OCI-LY3 (cell line): ENCODE measurements at regions not wholly inside any gene's neighbourhood (a gene's known extent, or its start where the extent isn't known, plus 50 kb on each side); places are given as distances from the start of the nearest gene placed in this dataset.

Source experiments
- H2AFZ ChIP-seq: fragments of 200-600, 300-600 bp; shearing (Covaris generic); 2 replicates; pipeline ENCODE4 v1.6.0; 2014; ENCODE audit warnings: antibody characterized with exemption, low read depth, low read length
- H3K27ac ChIP-seq: fragments of 200-600, 300-600 bp; sonication (generic); 2 replicates; pipeline ENCODE4 v1.5.1; 2014; ENCODE audit warnings: mild to moderate bottlenecking, low read length, moderate library complexity, mixed read lengths
- H3K27me3 ChIP-seq: fragments of 200-600, 300-600 bp; sonication (generic); 2 replicates; pipeline ENCODE4 v1.6.1; 2014; ENCODE audit warnings: low read depth, low read length, mixed read lengths
- H3K36me3 ChIP-seq: fragments of 200-600, 300-600 bp; sonication (generic); replicated peaks from 2 replicates; pipeline ENCODE3; 2014; ENCODE audit warnings: low read depth, low read length, mixed read lengths
- H3K4me1 ChIP-seq: fragments of 300-600, 200-600 bp; sonication (generic); 2 replicates; pipeline ENCODE4 v1.6.1; 2014; ENCODE audit warnings: low read length, mixed read lengths
- H3K4me2 ChIP-seq: fragments of 200-600, 300-600 bp; sonication (generic); 2 replicates; pipeline ENCODE4 v1.6.1; 2014; ENCODE audit warnings: low read length, mixed read lengths
- H3K4me3 ChIP-seq: fragments of 300-600, 200-600 bp; sonication (generic); 2 replicates; pipeline ENCODE4 v1.5.1; 2014; ENCODE audit warnings: antibody characterized with exemption, mild to moderate bottlenecking, low read length, moderate library complexity
- H3K79me2 ChIP-seq: fragments of 300-600, 200-600 bp; shearing (Covaris generic); 2 replicates; pipeline ENCODE4 v1.6.1; 2014; ENCODE audit warnings: mild to moderate bottlenecking, low read length, mixed read lengths
- H3K9ac ChIP-seq: fragments of 300-600, 200-600 bp; shearing (Covaris generic); 2 replicates; pipeline ENCODE4 v1.6.0; 2014; ENCODE audit warnings: mild to moderate bottlenecking, low read length, moderate library complexity
- H3K9me3 ChIP-seq: fragments of 200-600, 300-600 bp; shearing (Covaris generic); 2 replicates; pipeline ENCODE4 v1.6.1; 2014; ENCODE audit warnings: low read length, mixed read lengths; ENCODE audit not compliant: insufficient read depth
- H4K20me1 ChIP-seq: fragments of 200-600, 300-600 bp; sonication (generic); 2 replicates; pipeline ENCODE4 v1.6.1; 2016; ENCODE audit warnings: low read length, mixed read lengths; ENCODE audit not compliant: insufficient read depth
- EZH2phosphoT487 ChIP-seq: fragments of 200-600 bp; shearing (Covaris generic); IDR thresholded peaks from 2 replicates; pipeline ENCODE4 v1.6.1; 2018; ENCODE audit warnings: antibody characterized with exemption, mixed run types, low read depth
- TF ChIP-seq, protein P1 (sequence below): fragments of 200-600, 300-600 bp; sonication (generic); IDR thresholded peaks from 2 replicates; pipeline ENCODE4 v1.5.1; 2014; ENCODE audit warnings: antibody characterized with exemption, low read length, low read depth

DNA sequence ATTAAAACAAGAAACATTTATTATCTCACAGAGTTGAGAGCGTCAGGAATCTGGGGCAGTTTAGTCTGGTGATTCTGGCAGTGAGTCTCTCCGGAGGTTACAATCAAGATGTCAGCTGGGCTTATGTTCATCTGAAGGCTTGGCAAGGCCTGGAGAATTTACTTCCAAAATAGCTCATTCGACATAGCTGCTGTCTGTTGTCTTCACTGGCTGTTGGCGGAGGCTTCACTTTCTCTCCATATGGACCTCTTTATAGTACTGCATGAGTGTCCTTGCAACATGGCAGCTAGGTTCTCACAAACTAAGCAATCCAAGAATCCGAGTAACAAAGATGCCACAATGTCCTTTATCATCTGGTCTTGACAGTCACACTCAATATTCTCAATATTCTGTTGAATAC is 70.2 kb upstream of the ADGRL3 start:
- Histone ChIP-seq H3K4me3 (no peak overlapping the region), H3K9me3 (no peaks in the 10 kb centered on the region), H3K9ac (no peak overlapping the region), H3K36me3 (no peaks in the 10 kb centered on the region), H3K79me2 (no peaks in the 10 kb centered on the region), H2AFZ (no peak overlapping the region), H3K27me3 (no peaks in the 10 kb centered on the region), H3K27ac (no peak overlapping the region), H4K20me1 (no peaks in the 10 kb centered on the region), H3K4me1 (no peaks in the 10 kb centered on the region), H3K4me2 (no peak overlapping the region)
- TF ChIP-seq EZH2phosphoT487: no peak
- TF ChIP-seq, protein P1, sequence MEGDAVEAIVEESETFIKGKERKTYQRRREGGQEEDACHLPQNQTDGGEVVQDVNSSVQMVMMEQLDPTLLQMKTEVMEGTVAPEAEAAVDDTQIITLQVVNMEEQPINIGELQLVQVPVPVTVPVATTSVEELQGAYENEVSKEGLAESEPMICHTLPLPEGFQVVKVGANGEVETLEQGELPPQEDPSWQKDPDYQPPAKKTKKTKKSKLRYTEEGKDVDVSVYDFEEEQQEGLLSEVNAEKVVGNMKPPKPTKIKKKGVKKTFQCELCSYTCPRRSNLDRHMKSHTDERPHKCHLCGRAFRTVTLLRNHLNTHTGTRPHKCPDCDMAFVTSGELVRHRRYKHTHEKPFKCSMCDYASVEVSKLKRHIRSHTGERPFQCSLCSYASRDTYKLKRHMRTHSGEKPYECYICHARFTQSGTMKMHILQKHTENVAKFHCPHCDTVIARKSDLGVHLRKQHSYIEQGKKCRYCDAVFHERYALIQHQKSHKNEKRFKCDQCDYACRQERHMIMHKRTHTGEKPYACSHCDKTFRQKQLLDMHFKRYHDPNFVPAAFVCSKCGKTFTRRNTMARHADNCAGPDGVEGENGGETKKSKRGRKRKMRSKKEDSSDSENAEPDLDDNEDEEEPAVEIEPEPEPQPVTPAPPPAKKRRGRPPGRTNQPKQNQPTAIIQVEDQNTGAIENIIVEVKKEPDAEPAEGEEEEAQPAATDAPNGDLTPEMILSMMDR: no peak

DNA sequence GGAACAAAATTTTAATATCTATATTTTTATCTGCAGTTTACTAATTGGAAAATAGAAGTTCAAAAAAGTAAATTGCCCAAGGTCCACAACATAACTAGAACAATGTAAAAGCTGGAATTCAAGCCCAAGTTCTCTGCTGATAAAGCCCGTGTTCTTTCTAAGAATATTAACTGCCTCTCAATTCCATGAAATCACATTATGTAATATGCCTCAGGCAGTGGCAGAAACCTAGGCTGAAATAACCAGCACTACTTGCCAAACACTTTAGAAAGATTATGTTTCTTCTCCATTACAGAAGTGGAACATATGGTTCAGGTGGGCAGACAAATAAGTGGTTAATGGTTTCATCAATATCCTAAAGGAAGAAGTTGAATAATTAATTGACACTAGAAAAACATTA is 56.7 kb upstream of the ADGRL3 start:
- no peaks in the 10 kb centered on the region for H3K36me3 ChIP-seq
- no peak overlapping the region for H3K4me3 ChIP-seq
- no peak overlapping the region for H2AFZ ChIP-seq
- no peak for TF ChIP-seq EZH2phosphoT487
- TF ChIP-seq, protein P1: no peak
- no peaks in the 10 kb centered on the region for H4K20me1 ChIP-seq
- H3K4me2 ChIP-seq: no peak overlapping the region
- no peak overlapping the region for H3K9ac ChIP-seq
- H3K27me3 ChIP-seq: no peaks in the 10 kb centered on the region
- H3K79me2 ChIP-seq: no peaks in the 10 kb centered on the region
- peaks cover 8% of the 10 kb centered on the region for H3K4me1 ChIP-seq
- H3K27ac ChIP-seq: no peak overlapping the region
- no peaks in the 10 kb centered on the region for H3K9me3 ChIP-seq

DNA sequence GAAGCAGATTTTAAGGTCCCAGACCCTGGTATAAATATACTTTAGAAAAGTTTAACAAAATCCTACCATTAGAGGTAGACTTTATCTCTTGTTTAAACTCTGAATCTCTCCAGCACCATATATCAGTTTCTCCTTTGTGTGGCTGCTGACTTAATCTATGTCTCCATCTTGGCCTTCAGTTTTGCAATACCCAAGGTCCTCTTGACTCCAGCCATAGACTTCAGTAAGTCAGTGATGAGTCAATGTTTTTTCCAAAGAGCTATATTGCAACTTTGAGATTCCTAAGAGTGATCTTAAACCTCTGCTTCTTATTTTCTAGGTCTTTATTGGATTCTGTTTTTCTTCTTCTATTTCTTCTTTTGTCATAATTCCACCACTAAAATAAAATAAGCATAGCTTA is 50.8 kb upstream of the ADGRL3 start:
- no peak overlapping the region for H2AFZ ChIP-seq
- no peak overlapping the region for H3K4me2 ChIP-seq
- H3K27me3 ChIP-seq: no peaks in the 10 kb centered on the region
- no peak overlapping the region for H3K9ac ChIP-seq
- H3K36me3 ChIP-seq: no peaks in the 10 kb centered on the region
- no peak for TF ChIP-seq EZH2phosphoT487
- TF ChIP-seq, protein P1: no peak
- H3K4me1 ChIP-seq: peaks cover 8% of the 10 kb centered on the region
- H3K9me3 ChIP-seq: no peaks in the 10 kb centered on the region
- no peaks in the 10 kb centered on the region for H4K20me1 ChIP-seq
- H3K27ac ChIP-seq: no peak overlapping the region
- no peaks in the 10 kb centered on the region for H3K79me2 ChIP-seq
- no peak overlapping the region for H3K4me3 ChIP-seq
